ENCODE measurements at regions not wholly inside any gene's neighbourhood (a gene's known extent, or its start where the extent isn't known, plus 50 kb on each side); places are given as distances from the start of the nearest gene placed in this dataset.

GRCh38 chr5:61993295-61993927 lies 312.6 kb upstream of the KIF2A start:
- no peaks in the 10 kb centered on the region for H3K4me1 ChIP-seq
- no peaks in the 10 kb centered on the region for H3K27me3 ChIP-seq
- no peak for DNase-seq
- no peak overlapping the region for H3K4me3 ChIP-seq
- no peaks in the 10 kb centered on the region for H3K9me3 ChIP-seq
- 82 to 86% methylated on average over 7 of the region's 7 CpGs for WGBS, 2 donors
- intact Hi-C loops (cut with DNase I; ENCODE audit: low total_unique reads), result no loop called here
- H3K36me3 ChIP-seq (ENCODE audit: low read depth, missing control alignments), result no peaks in the 10 kb centered on the region
- no peak for TF ChIP-seq POLR2A (IDR thresholded peaks at IDR 0.05)
- TF ChIP-seq, protein P1, sequence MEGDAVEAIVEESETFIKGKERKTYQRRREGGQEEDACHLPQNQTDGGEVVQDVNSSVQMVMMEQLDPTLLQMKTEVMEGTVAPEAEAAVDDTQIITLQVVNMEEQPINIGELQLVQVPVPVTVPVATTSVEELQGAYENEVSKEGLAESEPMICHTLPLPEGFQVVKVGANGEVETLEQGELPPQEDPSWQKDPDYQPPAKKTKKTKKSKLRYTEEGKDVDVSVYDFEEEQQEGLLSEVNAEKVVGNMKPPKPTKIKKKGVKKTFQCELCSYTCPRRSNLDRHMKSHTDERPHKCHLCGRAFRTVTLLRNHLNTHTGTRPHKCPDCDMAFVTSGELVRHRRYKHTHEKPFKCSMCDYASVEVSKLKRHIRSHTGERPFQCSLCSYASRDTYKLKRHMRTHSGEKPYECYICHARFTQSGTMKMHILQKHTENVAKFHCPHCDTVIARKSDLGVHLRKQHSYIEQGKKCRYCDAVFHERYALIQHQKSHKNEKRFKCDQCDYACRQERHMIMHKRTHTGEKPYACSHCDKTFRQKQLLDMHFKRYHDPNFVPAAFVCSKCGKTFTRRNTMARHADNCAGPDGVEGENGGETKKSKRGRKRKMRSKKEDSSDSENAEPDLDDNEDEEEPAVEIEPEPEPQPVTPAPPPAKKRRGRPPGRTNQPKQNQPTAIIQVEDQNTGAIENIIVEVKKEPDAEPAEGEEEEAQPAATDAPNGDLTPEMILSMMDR (IDR thresholded peaks at IDR 0.05), result no peak
- H3K27ac ChIP-seq, result no peak overlapping the region

DNA sequence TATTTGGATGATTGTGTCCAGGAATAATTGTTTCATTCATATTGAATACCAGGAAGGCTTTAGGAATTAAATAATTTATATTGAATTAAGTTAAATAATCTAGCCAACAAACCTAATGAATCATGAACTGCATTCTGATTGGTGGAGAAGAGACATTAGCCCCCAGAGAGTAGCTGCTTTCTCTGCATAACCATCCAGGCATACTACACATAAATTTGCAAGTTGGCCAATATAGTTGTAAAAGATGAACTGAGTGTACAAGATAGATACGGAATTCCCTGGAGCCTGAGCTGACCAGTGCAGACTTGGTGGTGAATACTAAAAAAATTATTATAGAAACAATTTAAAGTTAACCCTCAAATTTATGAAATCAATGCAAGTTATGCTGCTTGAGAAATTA lies 311.8 kb upstream of the KIF2A start:
- intact Hi-C loops (cut with DNase I; ENCODE audit: low total_unique reads), result no loop called here
- DNase-seq, result no peak
- Histone ChIP-seq H3K36me3 (ENCODE audit: low read depth, missing control alignments) (no peaks in the 10 kb centered on the region), H3K4me3 (no peak overlapping the region), H3K9me3 (no peaks in the 10 kb centered on the region), H3K4me1 (no peaks in the 10 kb centered on the region), H3K27me3 (no peaks in the 10 kb centered on the region), H3K27ac (no peak overlapping the region)
- WGBS, 2 donors, result 44 to 65% methylated on average over 1 of the region's 1 CpG
- no peak for TF ChIP-seq POLR2A (IDR thresholded peaks at IDR 0.05)
- TF ChIP-seq, protein P1 (IDR thresholded peaks at IDR 0.05), result no peak

DNA sequence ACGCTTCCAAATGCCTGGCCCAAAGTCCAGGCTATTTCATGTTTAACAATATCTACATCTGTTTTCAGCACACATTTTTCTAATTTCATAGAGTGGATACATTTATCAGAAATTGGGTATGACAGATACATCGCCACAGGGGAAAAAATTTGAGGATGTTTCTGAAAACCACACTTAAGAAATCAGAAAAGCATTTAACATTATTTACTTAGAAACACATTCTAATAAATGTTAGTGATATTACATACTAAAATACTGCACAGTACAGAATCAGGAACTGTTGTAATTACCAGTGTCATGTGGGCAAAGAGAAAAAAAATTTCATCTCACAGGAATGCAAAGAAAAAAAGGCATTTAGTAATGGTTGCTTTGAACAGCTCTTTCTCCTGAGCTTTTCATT lies 310.5 kb upstream of the KIF2A start:
- no peak for DNase-seq
- Histone ChIP-seq H3K36me3 (ENCODE audit: low read depth, missing control alignments) (no peaks in the 10 kb centered on the region), H3K9me3 (no peaks in the 10 kb centered on the region), H3K27ac (no peak overlapping the region), H3K4me3 (no peak overlapping the region), H3K4me1 (no peaks in the 10 kb centered on the region), H3K27me3 (no peaks in the 10 kb centered on the region)
- 59 to 80% methylated on average over 2 of the region's 2 CpGs for WGBS, 2 donors
- TF ChIP-seq POLR2A (IDR thresholded peaks at IDR 0.05), result no peak
- TF ChIP-seq, protein P1 (IDR thresholded peaks at IDR 0.05), result no peak
- intact Hi-C loops (cut with DNase I; ENCODE audit: low total_unique reads), result no loop called here

- no peak for DNase-seq
- no peaks in the 10 kb centered on the region for H3K36me3 ChIP-seq (ENCODE audit: low read depth, missing control alignments)
- no peak overlapping the region for H3K4me3 ChIP-seq
- no peaks in the 10 kb centered on the region for H3K9me3 ChIP-seq
- H3K27ac ChIP-seq, result no peak overlapping the region
- intact Hi-C loops (cut with DNase I; ENCODE audit: low total_unique reads), result no loop called here
- no peaks in the 10 kb centered on the region for H3K4me1 ChIP-seq
- TF ChIP-seq POLR2A (IDR thresholded peaks at IDR 0.05), result no peak
- TF ChIP-seq, protein P1 (IDR thresholded peaks at IDR 0.05), result no peak
- H3K27me3 ChIP-seq, result no peaks in the 10 kb centered on the region
These were observed 306.6 kb upstream of the KIF2A start for GRCh38 chr5:61999371-61999770.

DNA sequence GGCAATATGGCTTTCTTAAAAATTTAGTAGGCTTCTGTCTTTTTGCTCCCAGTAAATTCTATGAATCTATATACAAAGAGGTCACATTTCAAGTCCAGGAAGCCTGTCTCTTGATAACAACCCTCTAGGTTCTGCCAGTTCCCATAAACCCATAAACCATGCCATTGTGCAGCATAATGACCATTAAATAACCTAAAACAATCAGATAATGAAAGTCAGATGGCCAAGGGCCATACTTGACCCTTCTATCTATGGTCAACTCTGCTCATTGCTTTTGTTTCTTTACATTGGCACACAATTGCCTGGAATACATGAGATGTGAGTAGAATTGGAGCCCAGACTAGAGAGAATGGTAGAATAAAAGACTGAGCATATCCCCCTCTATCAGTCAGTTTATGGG lies 305.4 kb upstream of the KIF2A start:
- H3K4me1 ChIP-seq, result no peaks in the 10 kb centered on the region
- H3K4me3 ChIP-seq, result no peak overlapping the region
- no peaks in the 10 kb centered on the region for H3K9me3 ChIP-seq
- no peaks in the 10 kb centered on the region for H3K27me3 ChIP-seq
- TF ChIP-seq POLR2A (IDR thresholded peaks at IDR 0.05), result no peak
- TF ChIP-seq, protein P1 (IDR thresholded peaks at IDR 0.05), result no peak
- H3K36me3 ChIP-seq (ENCODE audit: low read depth, missing control alignments), result no peaks in the 10 kb centered on the region
- DNase-seq, result no peak
- intact Hi-C loops (cut with DNase I; ENCODE audit: low total_unique reads), result no loop called here
- no peak overlapping the region for H3K27ac ChIP-seq

Measured in testis (tissue), 2 donors.